Upper lobe of right lung (tissue), 1 donor: ENCODE measurements at regions not wholly inside any gene's neighbourhood (a gene's known extent, or its start where the extent isn't known, plus 50 kb on each side); places are given as distances from the start of the nearest gene placed in this dataset.
"Not testable (repeated sequence)": the region's sequence is repeated elsewhere in the genome, so short reads cannot be mapped to it uniquely, and the experiment has no call there.

Experiments used
- ATAC-seq: fragments of 200-7000 bp; cut with Tn5 transposase; one replicate; pipeline ENCODE4 v1.9.1; 2020; ENCODE audit warnings: mild to moderate bottlenecking, moderate library complexity
- DNase-seq: peaks from one replicate; pipeline ENCODE4 v3.0.0-alpha.2; 2020
- H3K27ac ChIP-seq: fragments of 200-600 bp; one replicate; pipeline ENCODE4 v1.8.0; 2022
- H3K27me3 ChIP-seq: fragments of 200-600 bp; one replicate; pipeline ENCODE4 v1.8.0; 2022; ENCODE audit warnings: mild to moderate bottlenecking
- H3K36me3 ChIP-seq: fragments of 200-600 bp; one replicate; pipeline ENCODE4 v1.8.0; 2022
- H3K4me1 ChIP-seq: fragments of 200-600 bp; one replicate; pipeline ENCODE4 v1.8.0; 2022
- H3K4me3 ChIP-seq: fragments of 200-600 bp; one replicate; pipeline ENCODE4 v1.8.0; 2022; ENCODE audit warnings: mild to moderate bottlenecking
- H3K9me3 ChIP-seq: fragments of 200-600 bp; one replicate; pipeline ENCODE4 v1.8.0; 2022
- intact Hi-C: fragments of 100-400 bp; cut with DNase I; formaldehyde crosslinking; loops from one replicate; pipeline ENCODE4 v1.11.0; 2022
- donor health status: DM: no; HTN: yes; CAD: no; lungs with severe emphysema.

- intact Hi-C loops, H3K27ac ChIP-seq, H3K27me3 ChIP-seq, H3K9me3 ChIP-seq, H3K4me3 ChIP-seq, H3K4me1 ChIP-seq, H3K36me3 ChIP-seq, DNase-seq: not testable (repeated sequence)
- ATAC-seq: peak; percentile 74
Measured at GRCh38 chr2:109976319-109976718, 77.8 kb downstream of the LIMS3 start.

GRCh38 chr2:109980754-109981153 is 82.3 kb downstream of the LIMS3 start:
- H3K4me1 ChIP-seq, H3K9me3 ChIP-seq, intact Hi-C loops, DNase-seq, H3K27ac ChIP-seq, H3K36me3 ChIP-seq, H3K4me3 ChIP-seq, H3K27me3 ChIP-seq: not testable (repeated sequence)
- ATAC-seq: peak; percentile 81

GRCh38 chr2:109986389-109987088 is 88.1 kb downstream of the LIMS3 start:
- H3K4me3 ChIP-seq, H3K36me3 ChIP-seq, DNase-seq, H3K27me3 ChIP-seq, intact Hi-C loops, H3K4me1 ChIP-seq, H3K27ac ChIP-seq, H3K9me3 ChIP-seq: not testable (repeated sequence)
- ATAC-seq: peak; percentile 87

- H3K36me3 ChIP-seq, ATAC-seq, H3K27ac ChIP-seq, DNase-seq, H3K4me1 ChIP-seq, H3K4me3 ChIP-seq, intact Hi-C loops, H3K9me3 ChIP-seq, H3K27me3 ChIP-seq: not testable (repeated sequence)
Measured at GRCh38 chr2:109987089-109987420, 88.6 kb downstream of the LIMS3 start.

GRCh38 chr2:109987458-109988345 is 89.2 kb downstream of the LIMS3 start:
- DNase-seq, H3K36me3 ChIP-seq: not testable (repeated sequence)
- ATAC-seq: peak; percentile 88

GRCh38 chr2:109999395-109999794 is 100.9 kb downstream of the LIMS3 start:
- H3K4me3 ChIP-seq, H3K9me3 ChIP-seq, intact Hi-C loops, H3K4me1 ChIP-seq, H3K27ac ChIP-seq, H3K27me3 ChIP-seq, H3K36me3 ChIP-seq, DNase-seq, ATAC-seq: not testable (repeated sequence)

More at GRCh38 chr2:109987458-109988345, 89.2 kb downstream of the LIMS3 start:
- H3K27ac ChIP-seq, H3K9me3 ChIP-seq, H3K4me3 ChIP-seq, intact Hi-C loops, H3K4me1 ChIP-seq, H3K27me3 ChIP-seq: not testable (repeated sequence)

GRCh38 chr2:110002502-110002901 is 104.0 kb downstream of the LIMS3 start:
- H3K4me1 ChIP-seq, H3K4me3 ChIP-seq, H3K9me3 ChIP-seq, H3K27me3 ChIP-seq, DNase-seq, ATAC-seq, H3K27ac ChIP-seq, intact Hi-C loops, H3K36me3 ChIP-seq: not testable (repeated sequence)

- ATAC-seq, H3K9me3 ChIP-seq, H3K27ac ChIP-seq, DNase-seq, H3K4me3 ChIP-seq, intact Hi-C loops, H3K4me1 ChIP-seq, H3K36me3 ChIP-seq, H3K27me3 ChIP-seq: not testable (repeated sequence)
Measured at GRCh38 chr2:110013388-110013787, 102.2 kb downstream of the MALL start.

- H3K27me3 ChIP-seq, H3K36me3 ChIP-seq, intact Hi-C loops, H3K9me3 ChIP-seq, H3K4me1 ChIP-seq, DNase-seq, H3K27ac ChIP-seq, H3K4me3 ChIP-seq: not testable (repeated sequence)
- peak; percentile 87 for ATAC-seq
Measured at GRCh38 chr2:110016381-110017092, 99.1 kb downstream of the MALL start.

GRCh38 chr2:110020269-110020668 is 95.4 kb downstream of the MALL start:
- H3K27me3 ChIP-seq, H3K27ac ChIP-seq, DNase-seq, H3K4me3 ChIP-seq, intact Hi-C loops, ATAC-seq, H3K36me3 ChIP-seq, H3K9me3 ChIP-seq, H3K4me1 ChIP-seq: not testable (repeated sequence)

GRCh38 chr2:110022278-110022677 is 93.3 kb downstream of the MALL start:
- DNase-seq (peak; percentile 45), ATAC-seq (peak; percentile 27)
- H3K27ac ChIP-seq, H3K36me3 ChIP-seq, H3K27me3 ChIP-seq, H3K4me3 ChIP-seq, H3K4me1 ChIP-seq, H3K9me3 ChIP-seq, intact Hi-C loops: not testable (repeated sequence)

- ATAC-seq, H3K4me1 ChIP-seq, intact Hi-C loops: not testable (repeated sequence)
Measured at GRCh38 chr2:110026126-110026785, 89.4 kb downstream of the MALL start.

GRCh38 chr2:110028411-110028810 is 87.2 kb downstream of the MALL start:
- H3K27ac ChIP-seq, H3K27me3 ChIP-seq, ATAC-seq, H3K4me1 ChIP-seq, H3K36me3 ChIP-seq, intact Hi-C loops, H3K9me3 ChIP-seq, H3K4me3 ChIP-seq: not testable (repeated sequence)
- peak; percentile 57 for DNase-seq

More at GRCh38 chr2:110026126-110026785, 89.4 kb downstream of the MALL start:
- H3K4me3 ChIP-seq, H3K9me3 ChIP-seq, H3K36me3 ChIP-seq, H3K27ac ChIP-seq, H3K27me3 ChIP-seq: not testable (repeated sequence)
- peak; percentile 26 for DNase-seq
